ENCODE measurements at regions not wholly inside any gene's neighbourhood (a gene's known extent, or its start where the extent isn't known, plus 50 kb on each side); places are given as distances from the start of the nearest gene placed in this dataset.

- TF ChIP-seq SP1 (IDR thresholded peaks at IDR 0.05) = no peak
- TF ChIP-seq CTCF (IDR thresholded peaks at IDR 0.05; ENCODE audit: low read depth, low read length, missing input control) = no peak
Measured at GRCh38 chr6:168971549-168971948, 282.1 kb downstream of the THBS2 start.

Measured in liver (tissue), 3 donors.